Panc1 (cell line): ENCODE measurements at regions not wholly inside any gene's neighbourhood (a gene's known extent, or its start where the extent isn't known, plus 50 kb on each side); places are given as distances from the start of the nearest gene placed in this dataset.

Experiments used
- ATAC-seq: fragments of 200-7000 bp; cut with Tn5 transposase; 2 replicates; pipeline ENCODE4 v1.9.1; 2020; ENCODE audit warnings: mild to moderate bottlenecking, moderate library complexity
- BruUV-seq: library from RNA; stranded (reverse); fragments of 400-500 nt; replicated peaks from 2 replicates; lab custom pipeline; 2021; lab: Mats Ljungman, UMichigan
- CTCF ChIA-PET: fragments of 300-600 bp; sonication (Branson Sonifier 250); formaldehyde crosslinking; loops from one replicate; lab custom pipeline; 2022; ENCODE audit warnings: antibody characterized with exemption; lab: Charles Lee
- POLR2A ChIA-PET: fragments of 300-600 bp; sonication (Branson Sonifier 250); formaldehyde crosslinking; loops from one replicate; lab custom pipeline; 2022; ENCODE audit warnings: antibody characterized with exemption; lab: Charles Lee
- DNase-seq: peaks from one replicate; pipeline ENCODE4 v3.0.0-alpha.2; 2010; ENCODE audit warnings: low read depth, low spot score
- H3K27ac ChIP-seq: 2 replicates; pipeline ENCODE4 v1.5.1; 2011; ENCODE audit warnings: mild to moderate bottlenecking, low read length, inconsistent platforms
- H3K27me3 ChIP-seq: fragments of 200-500 bp; sonication (Bioruptor generic); 2 replicates; pipeline ENCODE4 v1.6.0; 2014; ENCODE audit warnings: low read length, inconsistent platforms; ENCODE audit not compliant: control insufficient read depth, insufficient read depth
- H3K36me3 ChIP-seq: fragments of 200-500 bp; sonication (Bioruptor generic); 2 replicates; pipeline ENCODE4 v1.5.1; 2014; ENCODE audit warnings: inconsistent platforms, mild to moderate bottlenecking, low read length, moderate library complexity; ENCODE audit not compliant: control insufficient read depth, insufficient read depth
- H3K4me1 ChIP-seq: 2 replicates; pipeline ENCODE4 v1.5.1; 2011; ENCODE audit warnings: inconsistent platforms, mild to moderate bottlenecking, low read length, moderate library complexity; ENCODE audit not compliant: control insufficient read depth, insufficient read depth
- H3K4me3 ChIP-seq, 2 experiments: 2 replicates each; pipeline ENCODE4 v1.5.1; 2011 to 2012; ENCODE audit warnings: low read depth in 2 of 2, low read length in 2 of 2, mild to moderate bottlenecking in 2 of 2, inconsistent platforms in 1 of 2, moderate library complexity in 1 of 2
- H3K9me3 ChIP-seq: fragments of 200-500 bp; sonication (Bioruptor generic); 2 replicates; pipeline ENCODE4 v1.5.1; 2014; ENCODE audit warnings: low read depth, mild to moderate bottlenecking, inconsistent platforms, low read length, moderate library complexity; ENCODE audit not compliant: control insufficient read depth, insufficient read depth
- CTCF ChIP-seq: fragments of 450-650 bp; IDR thresholded peaks from 2 replicates; pipeline ENCODE4 v1.5.1; 2017; ENCODE audit warnings: mild to moderate bottlenecking
- POLR2AphosphoS5 ChIP-seq: IDR thresholded peaks from 2 replicates; pipeline ENCODE4 v1.6.1; 2012; ENCODE audit warnings: mild to moderate bottlenecking, low read depth, low read length, moderate library complexity
- REST ChIP-seq, 2 experiments: IDR thresholded peaks; 2 replicates each; pipeline ENCODE4 v1.6.1; 2011 to 2012; ENCODE audit warnings: low read depth in 2 of 2, control low read depth in 1 of 2, low read length in 1 of 2, mild to moderate bottlenecking in 1 of 2, moderate library complexity in 1 of 2; ENCODE audit not compliant: insufficient read depth in 1 of 2
- SIN3A ChIP-seq: IDR thresholded peaks from 2 replicates; pipeline ENCODE4 v1.6.1; 2012; ENCODE audit warnings: low read depth, mild to moderate bottlenecking, low read length, moderate library complexity, borderline replicate concordance; ENCODE audit not compliant: insufficient read depth
- TCF7L2 ChIP-seq: IDR thresholded peaks from 2 replicates; pipeline ENCODE4 v1.6.1; 2011; ENCODE audit warnings: mild to moderate bottlenecking, low read depth, low read length, inconsistent platforms
- in situ Hi-C: cut with HindIII; loops from 2 replicates; pipeline ENCODE4 v1.10.0; 2016; ENCODE audit warnings: low sequenced_read_pairs, low pct_unique_long_range_greater_than_20kb
- intact Hi-C: fragments of 100-400 bp; cut with micrococcal nuclease; formaldehyde crosslinking; loops from one replicate; pipeline ENCODE4 v1.10.0; 2022; ENCODE audit not compliant: unreplicated experiment

DNA sequence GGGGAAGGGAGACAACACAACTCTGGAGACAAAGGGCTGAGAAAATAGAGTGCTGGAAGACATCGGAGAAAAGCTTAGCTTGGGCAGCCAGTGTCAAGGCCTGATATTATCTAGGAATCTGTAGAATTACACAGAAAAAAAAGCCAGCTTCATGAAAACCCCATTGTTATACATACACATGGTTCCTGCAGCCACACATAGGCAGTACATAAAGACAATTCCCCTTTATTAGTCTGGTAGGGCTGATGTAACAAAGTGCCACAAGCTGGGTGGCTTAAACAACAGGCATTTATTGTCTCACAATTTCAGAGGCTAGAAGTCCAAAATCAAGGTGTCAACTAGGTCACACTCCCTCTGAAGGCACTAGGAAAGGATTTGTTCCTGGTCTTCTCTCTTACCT is 503.5 kb downstream of the MID1IP1 start:
- intact Hi-C loops (no loop called here), in situ Hi-C loops (no loop called here)
- Histone ChIP-seq H3K4me3 (no peak overlapping the region), H3K4me1 (no peaks in the 10 kb centered on the region), H3K27me3 (no peaks in the 10 kb centered on the region), H3K9me3 (no peaks in the 10 kb centered on the region), H3K36me3 (no peaks in the 10 kb centered on the region), H3K27ac (no peak overlapping the region)
- no peak for ATAC-seq
- no peak for TF ChIP-seq CTCF
- no peak for TF ChIP-seq POLR2AphosphoS5
- no peak for TF ChIP-seq REST (IDR thresholded peaks at IDR 0.05; ENCODE audit: insufficient read depth in 1 of 2, low read depth in 2 of 2, low read length in 1 of 2)
- no peak for TF ChIP-seq TCF7L2
- no peak for TF ChIP-seq SIN3A
- POLR2A ChIA-PET: no interaction called here
- no peak for DNase-seq
- CTCF ChIA-PET: no interaction called here
- no TSS peak for BruUV-seq

- BruUV-seq: no TSS peak
- Histone ChIP-seq H3K27ac (no peak overlapping the region), H3K36me3 (no peaks in the 10 kb centered on the region), H3K4me1 (no peaks in the 10 kb centered on the region), H3K27me3 (no peaks in the 10 kb centered on the region), H3K9me3 (no peaks in the 10 kb centered on the region), H3K4me3 (no peak overlapping the region)
- in situ Hi-C loops: no loop called here
- POLR2A ChIA-PET: no interaction called here
- no peak for TF ChIP-seq REST (IDR thresholded peaks at IDR 0.05; ENCODE audit: insufficient read depth in 1 of 2, low read depth in 2 of 2, low read length in 1 of 2)
- TF ChIP-seq CTCF: no peak
- TF ChIP-seq TCF7L2: no peak
- TF ChIP-seq POLR2AphosphoS5: no peak
- no peak for TF ChIP-seq SIN3A
- intact Hi-C loops: no loop called here
- DNase-seq (no peak), ATAC-seq (no peak)
- CTCF ChIA-PET: no interaction called here
Measured at GRCh38 chrX:39307488-39307887, 506.2 kb downstream of the MID1IP1 start.
